Right lobe of liver (tissue), 6 donors: ENCODE measurements at regions not wholly inside any gene's neighbourhood (a gene's known extent, or its start where the extent isn't known, plus 50 kb on each side); places are given as distances from the start of the nearest gene placed in this dataset.

ENCODE experiments used
- ATAC-seq, 4 donors: fragments of 200-7000 bp; cut with Tn5 transposase; one replicate each; pipeline ENCODE4 v1.9.1; 2020; ENCODE audit warnings: mild to moderate bottlenecking in 4 of 4, moderate library complexity in 4 of 4
- DNase-seq, 3 donors: peaks; one replicate each; pipeline ENCODE4 v3.0.0-alpha.2; 2020
- H3K27ac ChIP-seq, 3 donors: fragments of 200-600 bp; one replicate each; pipeline ENCODE4 v1.8.0; 2022
- H3K27me3 ChIP-seq, 2 donors: fragments of 200-600 bp; one replicate each; pipeline ENCODE4 v1.8.0; 2022
- H3K36me3 ChIP-seq, 4 donors: fragments of 200-600 bp; sonication (generic) in 1 of 4; one replicate each; pipeline versions ENCODE4 v1.5.1 to v1.8.0; 2017 to 2022; ENCODE audit warnings: control low read depth in 1 of 4
- H3K4me1 ChIP-seq, 4 donors: fragments of 200-600 bp; sonication (generic) in 1 of 4; one replicate each; pipeline versions ENCODE4 v1.5.1 to v1.8.0; 2017 to 2022; ENCODE audit warnings: control low read depth in 1 of 4
- H3K4me3 ChIP-seq, 3 donors: fragments of 200-600 bp; one replicate each; pipeline ENCODE4 v1.8.0; 2022
- H3K9me3 ChIP-seq, 4 donors: fragments of 200-600 bp; sonication (generic) in 1 of 4; one replicate each; pipeline versions ENCODE4 v1.5.1 to v1.8.0; 2017 to 2022; ENCODE audit warnings: control low read depth in 1 of 4
- POLR2A ChIP-seq: fragments of 450-650 bp; IDR thresholded peaks from one replicate; pipeline ENCODE4 v1.6.1; 2017; ENCODE audit warnings: antibody characterized with exemption, mild to moderate bottlenecking
- WGBS: methylation state at CpG from one replicate; pipeline ENCODE4 v1.1.6; 2018; ENCODE audit warnings: low coverage, low lambda C conversion rate; ENCODE audit not compliant: insufficient coverage; ENCODE audit errors: missing lambda C conversion rate; 5-methylcytosine and 5-hydroxymethylcytosine counted together
- intact Hi-C, 2 donors: fragments of 100-400 bp; cut with DNase I; formaldehyde crosslinking; loops; one replicate each; pipeline versions ENCODE4 v1.11.2 to v1.14.1; 2022
- TF ChIP-seq, protein P1 (sequence below), 4 donors: fragments of 200-600 bp in 3 of 4; fragments of 450-650 bp in 1 of 4; IDR thresholded peaks; one replicate each; pipeline versions ENCODE4 v1.5.1 to v1.8.0; 2016 to 2022; ENCODE audit warnings: antibody characterized with exemption in 4 of 4, mild to moderate bottlenecking in 2 of 4
- donor health status: DM: no; HTN: yes; CAD: no.
- donor health status: DM: no; HTN: no; CAD: no.
- donor health status: DM: no; HTN: no; CAD: no.
- donor health status: DM: no; HTN: yes; CAD: no.
- donor health status: DM: no; HTN: yes; CAD: no.

DNA sequence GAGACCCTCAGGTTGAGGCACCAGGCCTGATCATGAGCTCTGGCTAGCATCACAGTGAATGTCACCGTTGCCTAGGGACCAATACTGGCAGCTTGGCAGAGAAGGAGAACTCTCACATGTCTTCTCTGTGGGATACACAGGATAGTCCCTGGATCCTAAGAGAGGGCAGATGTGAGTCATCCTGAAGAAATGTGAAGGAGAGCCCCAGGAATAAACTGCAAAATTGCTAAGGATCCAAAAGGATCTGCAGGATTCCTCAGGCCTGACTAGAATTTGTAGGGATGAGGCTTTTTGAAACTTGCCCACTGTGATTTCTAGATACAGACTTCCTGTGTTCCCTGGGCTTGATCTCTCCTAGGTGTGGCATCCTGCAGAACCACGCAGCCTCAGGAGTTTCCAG, 785.9 kb upstream of the TSPY4 start:
- no peaks in the 10 kb centered on the region for H3K27me3 ChIP-seq
- ATAC-seq (no peak), DNase-seq (no peak)
- TF ChIP-seq POLR2A = no peak
- TF ChIP-seq, protein P1, sequence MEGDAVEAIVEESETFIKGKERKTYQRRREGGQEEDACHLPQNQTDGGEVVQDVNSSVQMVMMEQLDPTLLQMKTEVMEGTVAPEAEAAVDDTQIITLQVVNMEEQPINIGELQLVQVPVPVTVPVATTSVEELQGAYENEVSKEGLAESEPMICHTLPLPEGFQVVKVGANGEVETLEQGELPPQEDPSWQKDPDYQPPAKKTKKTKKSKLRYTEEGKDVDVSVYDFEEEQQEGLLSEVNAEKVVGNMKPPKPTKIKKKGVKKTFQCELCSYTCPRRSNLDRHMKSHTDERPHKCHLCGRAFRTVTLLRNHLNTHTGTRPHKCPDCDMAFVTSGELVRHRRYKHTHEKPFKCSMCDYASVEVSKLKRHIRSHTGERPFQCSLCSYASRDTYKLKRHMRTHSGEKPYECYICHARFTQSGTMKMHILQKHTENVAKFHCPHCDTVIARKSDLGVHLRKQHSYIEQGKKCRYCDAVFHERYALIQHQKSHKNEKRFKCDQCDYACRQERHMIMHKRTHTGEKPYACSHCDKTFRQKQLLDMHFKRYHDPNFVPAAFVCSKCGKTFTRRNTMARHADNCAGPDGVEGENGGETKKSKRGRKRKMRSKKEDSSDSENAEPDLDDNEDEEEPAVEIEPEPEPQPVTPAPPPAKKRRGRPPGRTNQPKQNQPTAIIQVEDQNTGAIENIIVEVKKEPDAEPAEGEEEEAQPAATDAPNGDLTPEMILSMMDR (IDR thresholded peaks at IDR 0.05) = no peak
- no CpG with 5 or more reads among the region's 2 CpGs for WGBS
- no peaks in the 10 kb centered on the region for H3K9me3 ChIP-seq
- no peaks in the 10 kb centered on the region for H3K4me1 ChIP-seq
- intact Hi-C loops = no loop called here
- no peak overlapping the region for H3K4me3 ChIP-seq
- no peak overlapping the region for H3K27ac ChIP-seq
- H3K36me3 ChIP-seq = no peaks in the 10 kb centered on the region

DNA sequence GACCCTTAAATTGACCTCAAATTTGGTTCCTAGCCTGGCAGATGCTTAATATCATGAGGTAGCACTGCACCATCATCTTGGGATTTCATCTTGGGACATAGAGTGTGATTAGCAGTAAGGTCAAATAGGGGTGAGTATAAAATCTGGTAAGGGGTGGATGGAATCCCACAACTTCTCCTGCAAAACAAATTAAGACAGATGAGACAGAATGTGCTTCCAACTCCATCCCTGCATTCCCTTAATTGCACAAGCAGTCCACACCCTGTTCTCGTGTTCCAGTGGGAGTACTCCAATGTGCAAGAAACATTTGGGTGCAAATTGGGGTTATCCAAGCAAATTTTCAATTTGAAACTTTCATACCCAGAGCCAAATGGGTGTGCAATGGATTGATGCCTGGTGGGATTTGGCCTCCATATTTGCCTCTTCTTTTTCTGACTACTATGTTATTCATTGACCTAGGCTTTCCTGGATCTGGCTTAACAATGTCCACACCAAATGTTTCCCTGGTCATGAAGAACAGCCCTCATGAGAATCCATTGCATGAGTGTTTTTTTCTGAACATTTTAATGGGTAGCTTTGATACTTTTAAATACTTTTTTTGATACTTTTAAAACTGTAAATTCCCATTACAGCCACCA, 785.0 kb upstream of the TSPY4 start:
- H3K4me3 ChIP-seq = no peak overlapping the region
- H3K27ac ChIP-seq = no peak overlapping the region
- no peaks in the 10 kb centered on the region for H3K4me1 ChIP-seq
- WGBS = no CpG with 5 or more reads among the region's 1 CpG
- ATAC-seq = no peak
- TF ChIP-seq POLR2A = no peak
- TF ChIP-seq, protein P1 (IDR thresholded peaks at IDR 0.05) = no peak
- no peaks in the 10 kb centered on the region for H3K36me3 ChIP-seq
- no peaks in the 10 kb centered on the region for H3K27me3 ChIP-seq
- no peaks in the 10 kb centered on the region for H3K9me3 ChIP-seq
- no peak for DNase-seq
- intact Hi-C loops = no loop called here

DNA sequence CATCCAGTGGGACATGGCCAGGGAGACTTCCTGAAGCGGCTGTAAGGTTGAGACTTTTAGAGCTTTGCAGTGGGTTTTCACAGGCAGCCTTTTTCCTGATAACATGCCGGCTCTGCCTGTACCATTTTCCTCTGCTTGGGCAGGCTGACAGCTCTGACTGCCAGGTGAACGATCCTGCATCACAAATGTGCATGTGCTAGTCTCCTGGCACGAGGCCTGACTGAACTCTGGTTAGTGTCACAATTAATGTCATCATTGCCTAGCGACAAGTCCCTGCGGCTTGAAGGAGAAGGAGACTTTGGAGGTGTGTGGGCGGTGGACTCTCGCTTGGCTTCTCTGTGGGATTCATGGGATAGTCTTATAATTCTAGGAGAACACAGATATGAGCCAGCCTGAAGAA, 783.6 kb upstream of the TSPY4 start:
- no peaks in the 10 kb centered on the region for H3K36me3 ChIP-seq
- peak in 1 of 3 donors; percentile 68 for DNase-seq
- intact Hi-C loops = no loop called here

DNA sequence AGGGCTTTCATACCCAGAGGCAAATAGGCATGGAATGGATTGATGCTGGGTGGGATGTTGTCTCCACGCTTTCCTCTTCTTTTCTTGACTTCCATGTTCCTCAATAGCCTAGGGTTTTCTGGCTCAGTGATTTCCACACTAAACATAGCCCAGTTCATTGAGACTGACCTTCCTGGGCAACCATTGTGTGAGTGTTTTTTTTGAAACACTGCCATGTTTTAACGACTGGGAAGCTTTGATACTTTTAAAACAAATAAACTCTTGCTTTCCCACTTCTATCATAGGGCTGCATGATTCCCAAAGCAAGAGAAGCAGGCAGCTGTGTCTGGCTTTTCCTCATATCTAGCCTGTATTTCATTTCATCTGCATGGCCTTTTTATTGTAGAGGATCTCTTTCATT, 775.9 kb upstream of the TSPY4 start:
- no peaks in the 10 kb centered on the region for H3K4me1 ChIP-seq
- TF ChIP-seq POLR2A = no peak
- TF ChIP-seq, protein P1 (IDR thresholded peaks at IDR 0.05) = no peak
- H3K27me3 ChIP-seq = no peaks in the 10 kb centered on the region
- no peaks in the 10 kb centered on the region for H3K36me3 ChIP-seq
- no peak overlapping the region for H3K27ac ChIP-seq
- DNase-seq (peak in 1 of 3 donors; percentile 32), ATAC-seq (peak in 1 of 4 donors; percentile 91)
- intact Hi-C loops = no loop called here
- no peak overlapping the region for H3K4me3 ChIP-seq
- H3K9me3 ChIP-seq = no peaks in the 10 kb centered on the region
- WGBS = no CpG with 5 or more reads among the region's 2 CpGs

More for the DNA sequence above, 783.6 kb upstream of the TSPY4 start:
- no peak overlapping the region for H3K27ac ChIP-seq
- TF ChIP-seq POLR2A = no peak
- TF ChIP-seq, protein P1 (IDR thresholded peaks at IDR 0.05) = no peak
- no peaks in the 10 kb centered on the region for H3K9me3 ChIP-seq
- H3K27me3 ChIP-seq = no peaks in the 10 kb centered on the region
- no peaks in the 10 kb centered on the region for H3K4me1 ChIP-seq
- ATAC-seq = no peak
- no peak overlapping the region for H3K4me3 ChIP-seq
- WGBS = no CpG with 5 or more reads among the region's 8 CpGs
